Osteoblast (primary cell): ENCODE measurements at regions not wholly inside any gene's neighbourhood (a gene's known extent, or its start where the extent isn't known, plus 50 kb on each side); places are given as distances from the start of the nearest gene placed in this dataset.

ENCODE experiments used
- DNase-seq: peaks from one replicate; pipeline ENCODE4 v3.0.0; 2011; ENCODE audit warnings: low spot score, mixed read lengths; ENCODE audit not compliant: insufficient read length; ENCODE audit errors: missing footprints
- H2AFZ ChIP-seq: 2 replicates; pipeline ENCODE4 v1.6.0; 2011; ENCODE audit warnings: mild to moderate bottlenecking, low read length
- H3K27ac ChIP-seq: 2 replicates; pipeline ENCODE4 v1.5.1; 2011; ENCODE audit warnings: mild to moderate bottlenecking, low read depth, low read length, moderate library complexity
- H3K27me3 ChIP-seq: 2 replicates; pipeline ENCODE4 v1.6.0; 2012; ENCODE audit warnings: mild to moderate bottlenecking, control low read depth, inconsistent platforms, low read length, moderate library complexity; ENCODE audit not compliant: insufficient read depth
- H3K36me3 ChIP-seq: 2 replicates; pipeline ENCODE4 v1.5.1; 2011; ENCODE audit warnings: mild to moderate bottlenecking, low read length, control low read depth, moderate library complexity; ENCODE audit not compliant: insufficient read depth
- H3K4me1 ChIP-seq: 2 replicates; pipeline ENCODE4 v1.5.1; 2011; ENCODE audit warnings: mild to moderate bottlenecking, low read length, control low read depth, moderate library complexity; ENCODE audit not compliant: insufficient read depth
- H3K4me2 ChIP-seq: 2 replicates; pipeline ENCODE4 v1.6.0; 2011; ENCODE audit warnings: mild to moderate bottlenecking, low read length; ENCODE audit not compliant: insufficient read depth
- H3K4me3 ChIP-seq: fragments of 200-600 bp; sonication (generic); 3 replicates; pipeline ENCODE4 v1.5.1; 2012; ENCODE audit warnings: mild to moderate bottlenecking, low read length, inconsistent platforms; ENCODE audit not compliant: insufficient read depth
- H3K79me2 ChIP-seq: 2 replicates; pipeline ENCODE4 v1.6.0; 2012; ENCODE audit warnings: mild to moderate bottlenecking, low read length, control low read depth, inconsistent platforms; ENCODE audit not compliant: insufficient read depth
- H3K9me3 ChIP-seq: 2 replicates; pipeline ENCODE4 v1.5.1; 2011; ENCODE audit warnings: low read depth, low read length, control low read depth
- H4K20me1 ChIP-seq: 2 replicates; pipeline ENCODE4 v1.6.0; 2012; ENCODE audit warnings: mild to moderate bottlenecking, low read length, control low read depth; ENCODE audit not compliant: insufficient read depth
- CTCF ChIP-seq: IDR thresholded peaks from 2 replicates; pipeline ENCODE4 v1.5.1; 2011; ENCODE audit warnings: mild to moderate bottlenecking, low read depth, low read length, moderate library complexity; ENCODE audit errors: extremely low read depth

- no peak overlapping the region for H3K4me2 ChIP-seq
Observed at GRCh38 chr15:29208836-29209235, 60.8 kb downstream of the NSMCE3 start.

GRCh38 chr15:29208352-29208751, 61.3 kb downstream of the NSMCE3 start:
- Histone ChIP-seq H3K27me3 (no peaks in the 10 kb centered on the region), H3K4me1 (no peaks in the 10 kb centered on the region), H3K9me3 (no peaks in the 10 kb centered on the region), H2AFZ (no peak overlapping the region), H3K27ac (no peak overlapping the region), H3K4me2 (no peak overlapping the region), H4K20me1 (no peaks in the 10 kb centered on the region), H3K79me2 (no peaks in the 10 kb centered on the region), H3K36me3 (no peaks in the 10 kb centered on the region), H3K4me3 (no peak overlapping the region)
- no peak for TF ChIP-seq CTCF
- no peak for DNase-seq

More at GRCh38 chr15:29208836-29209235, 60.8 kb downstream of the NSMCE3 start:
- H3K27ac ChIP-seq = no peak overlapping the region
- no peaks in the 10 kb centered on the region for H4K20me1 ChIP-seq
- H3K36me3 ChIP-seq = no peaks in the 10 kb centered on the region
- no peaks in the 10 kb centered on the region for H3K4me1 ChIP-seq
- H3K4me3 ChIP-seq = no peak overlapping the region
- H3K79me2 ChIP-seq = no peaks in the 10 kb centered on the region
- no peak overlapping the region for H2AFZ ChIP-seq
- no peaks in the 10 kb centered on the region for H3K27me3 ChIP-seq
- no peak for DNase-seq
- H3K9me3 ChIP-seq = no peaks in the 10 kb centered on the region
- TF ChIP-seq CTCF = no peak

- no peak for TF ChIP-seq CTCF
- Histone ChIP-seq H3K9me3 (no peaks in the 10 kb centered on the region), H3K27me3 (no peaks in the 10 kb centered on the region), H3K4me3 (no peak overlapping the region), H2AFZ (no peak overlapping the region), H4K20me1 (no peaks in the 10 kb centered on the region), H3K4me2 (no peak overlapping the region), H3K79me2 (no peaks in the 10 kb centered on the region), H3K4me1 (no peaks in the 10 kb centered on the region), H3K36me3 (no peaks in the 10 kb centered on the region), H3K27ac (no peak overlapping the region)
- no peak for DNase-seq
Observed at GRCh38 chr15:29207758-29208108, 61.9 kb downstream of the NSMCE3 start.

- Histone ChIP-seq H4K20me1 (no peaks in the 10 kb centered on the region), H3K4me3 (no peak overlapping the region), H3K9me3 (no peaks in the 10 kb centered on the region), H3K27ac (no peak overlapping the region), H3K4me1 (no peaks in the 10 kb centered on the region), H2AFZ (no peak overlapping the region), H3K79me2 (no peaks in the 10 kb centered on the region), H3K36me3 (no peaks in the 10 kb centered on the region), H3K27me3 (no peaks in the 10 kb centered on the region), H3K4me2 (no peak overlapping the region)
- TF ChIP-seq CTCF = no peak
- DNase-seq = no peak
Observed at GRCh38 chr15:29207027-29207757, 62.4 kb downstream of the NSMCE3 start.
